Body of pancreas (tissue), 4 donors: ENCODE measurements at regions not wholly inside any gene's neighbourhood (a gene's known extent, or its start where the extent isn't known, plus 50 kb on each side); places are given as distances from the start of the nearest gene placed in this dataset.

Source experiments
- POLR2A ChIP-seq, 3 donors: fragments of 450-650 bp; IDR thresholded peaks; one replicate each; pipeline ENCODE4 v1.6.1; 2016; ENCODE audit warnings: antibody characterized with exemption in 3 of 3, mild to moderate bottlenecking in 2 of 3
- TF ChIP-seq, protein P1 (sequence below), 7 experiments: fragments of 450-650 bp in 4 of 7; fragments of 200-600 bp in 3 of 7; sonication (generic) in 3 of 7; IDR thresholded peaks; one replicate each; pipeline ENCODE4 v1.5.1; 2016 to 2019; ENCODE audit warnings: antibody characterized with exemption in 7 of 7

DNA sequence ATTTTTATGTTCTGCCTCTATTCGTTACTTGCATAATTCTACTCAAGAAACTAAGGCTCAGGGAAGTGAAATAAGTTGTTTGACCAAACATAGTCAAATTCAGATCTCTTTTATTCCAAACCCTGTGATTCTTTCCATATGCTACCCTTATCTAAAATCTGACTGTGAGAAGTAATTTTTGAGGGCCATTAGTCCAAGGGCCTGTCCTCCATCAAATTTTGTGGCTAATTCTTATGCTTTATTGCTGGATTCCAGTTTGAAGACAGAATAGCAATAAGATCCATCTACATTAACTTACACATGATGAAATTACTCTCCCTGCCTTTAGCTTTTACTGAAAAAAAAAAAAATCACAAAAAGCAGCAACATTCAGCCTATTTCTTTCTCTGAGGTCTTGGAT is 74.0 kb downstream of the ZIC1 start:
- no peak for TF ChIP-seq POLR2A (IDR thresholded peaks at IDR 0.05)
- TF ChIP-seq, protein P1, sequence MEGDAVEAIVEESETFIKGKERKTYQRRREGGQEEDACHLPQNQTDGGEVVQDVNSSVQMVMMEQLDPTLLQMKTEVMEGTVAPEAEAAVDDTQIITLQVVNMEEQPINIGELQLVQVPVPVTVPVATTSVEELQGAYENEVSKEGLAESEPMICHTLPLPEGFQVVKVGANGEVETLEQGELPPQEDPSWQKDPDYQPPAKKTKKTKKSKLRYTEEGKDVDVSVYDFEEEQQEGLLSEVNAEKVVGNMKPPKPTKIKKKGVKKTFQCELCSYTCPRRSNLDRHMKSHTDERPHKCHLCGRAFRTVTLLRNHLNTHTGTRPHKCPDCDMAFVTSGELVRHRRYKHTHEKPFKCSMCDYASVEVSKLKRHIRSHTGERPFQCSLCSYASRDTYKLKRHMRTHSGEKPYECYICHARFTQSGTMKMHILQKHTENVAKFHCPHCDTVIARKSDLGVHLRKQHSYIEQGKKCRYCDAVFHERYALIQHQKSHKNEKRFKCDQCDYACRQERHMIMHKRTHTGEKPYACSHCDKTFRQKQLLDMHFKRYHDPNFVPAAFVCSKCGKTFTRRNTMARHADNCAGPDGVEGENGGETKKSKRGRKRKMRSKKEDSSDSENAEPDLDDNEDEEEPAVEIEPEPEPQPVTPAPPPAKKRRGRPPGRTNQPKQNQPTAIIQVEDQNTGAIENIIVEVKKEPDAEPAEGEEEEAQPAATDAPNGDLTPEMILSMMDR (IDR thresholded peaks at IDR 0.05): no peak
